Ectodermal cell (in vitro differentiated cells): ENCODE measurements at regions not wholly inside any gene's neighbourhood (a gene's known extent, or its start where the extent isn't known, plus 50 kb on each side); places are given as distances from the start of the nearest gene placed in this dataset.
"Not testable (repeated sequence)": the region's sequence is repeated elsewhere in the genome, so short reads cannot be mapped to it uniquely, and the experiment has no call there.

Source experiments
- H3K27ac ChIP-seq: 2 replicates; pipeline ENCODE4 v1.7.0; 2013; ENCODE audit warnings: mild to moderate bottlenecking, low read depth, low read length; ENCODE audit not compliant: insufficient read depth, poor library complexity, severe bottlenecking
- H3K27me3 ChIP-seq: 2 replicates; pipeline ENCODE4 v1.7.0; 2013; ENCODE audit warnings: mild to moderate bottlenecking, low read length; ENCODE audit not compliant: insufficient read depth, control insufficient read depth, poor library complexity, severe bottlenecking
- H3K36me3 ChIP-seq: one replicate; pipeline ENCODE4 v1.7.0; 2013; ENCODE audit warnings: low read length; ENCODE audit not compliant: control insufficient read depth, insufficient read depth
- H3K4me1 ChIP-seq: one replicate; pipeline ENCODE4 v1.7.0; 2013; ENCODE audit warnings: low read length; ENCODE audit not compliant: control insufficient read depth, insufficient read depth
- H3K4me3 ChIP-seq: 2 replicates; pipeline ENCODE4 v1.7.0; 2013; ENCODE audit warnings: low read depth, low read length, control low read depth; ENCODE audit not compliant: insufficient read depth
- H3K9me3 ChIP-seq: 2 replicates; pipeline ENCODE4 v1.7.0; 2013; ENCODE audit warnings: mild to moderate bottlenecking, low read length, moderate library complexity; ENCODE audit not compliant: control insufficient read depth
- WGBS, 2 experiments: methylation state at CpG; one replicate each; pipeline ENCODE4 v1.1.7; 2013; ENCODE audit warnings: missing lambda C conversion rate in 2 of 2; 5-methylcytosine and 5-hydroxymethylcytosine counted together

DNA sequence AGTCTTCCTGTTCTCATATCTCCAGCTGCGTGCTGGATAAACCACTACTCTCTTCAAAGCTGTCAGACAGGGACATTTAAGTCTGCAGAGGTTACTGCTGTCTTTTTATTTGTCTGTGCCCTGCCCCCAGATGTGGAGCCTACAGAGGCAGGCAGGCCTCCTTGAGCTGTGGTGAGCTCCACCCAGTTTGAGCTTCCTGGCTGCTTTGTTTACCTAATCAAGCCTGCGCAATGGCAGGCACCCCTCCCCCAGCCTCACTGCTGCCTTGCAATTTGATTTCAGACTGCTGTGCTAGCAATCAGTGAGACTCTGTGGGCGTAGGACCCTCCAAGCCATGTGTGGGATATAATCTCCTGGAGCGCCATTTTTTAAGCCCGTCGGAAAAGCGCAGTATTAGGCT is 331.8 kb upstream of the PRR16 start:
- WGBS, 2 experiments = 89 to 93% methylated on average over 7 of the region's 7 CpGs
- not testable (repeated sequence) for H3K9me3 ChIP-seq, H3K4me3 ChIP-seq, H3K4me1 ChIP-seq, H3K27ac ChIP-seq, H3K36me3 ChIP-seq, H3K27me3 ChIP-seq

DNA sequence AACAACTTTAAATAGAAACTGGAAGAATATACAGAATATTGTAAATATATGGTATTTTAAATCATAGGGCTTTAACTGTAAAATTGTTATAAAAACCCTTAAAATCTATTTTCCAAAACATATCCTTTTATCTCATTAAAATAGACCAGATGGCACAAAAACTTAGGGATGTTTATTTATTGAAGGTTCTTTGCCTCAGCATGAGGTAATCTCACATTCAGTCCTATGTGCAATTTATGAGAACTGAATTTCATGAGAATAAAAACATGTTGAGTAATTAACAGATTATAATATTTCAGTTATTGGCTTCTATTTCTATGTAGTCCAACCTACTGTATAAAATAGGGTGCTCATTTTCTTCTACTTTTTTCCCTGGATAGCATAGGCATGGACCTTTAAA is 329.2 kb upstream of the PRR16 start:
- H3K27ac ChIP-seq = no peak overlapping the region
- no peaks in the 10 kb centered on the region for H3K36me3 ChIP-seq
- H3K4me1 ChIP-seq = no peaks in the 10 kb centered on the region
- H3K27me3 ChIP-seq = no peaks in the 10 kb centered on the region
- no peaks in the 10 kb centered on the region for H3K9me3 ChIP-seq
- H3K4me3 ChIP-seq = no peak overlapping the region

GRCh38 chr5:120137582-120137981 is 326.5 kb upstream of the PRR16 start:
- Histone ChIP-seq H3K36me3 (no peaks in the 10 kb centered on the region), H3K4me1 (no peaks in the 10 kb centered on the region), H3K27ac (no peak overlapping the region), H3K9me3 (no peaks in the 10 kb centered on the region), H3K27me3 (no peaks in the 10 kb centered on the region), H3K4me3 (no peak overlapping the region)
- 89 to 91% methylated on average over 2 of the region's 2 CpGs for WGBS, 2 experiments

GRCh38 chr5:120139039-120139438 is 325.1 kb upstream of the PRR16 start:
- Histone ChIP-seq H3K27me3 (no peaks in the 10 kb centered on the region), H3K27ac (no peak overlapping the region), H3K9me3 (no peaks in the 10 kb centered on the region), H3K4me3 (no peak overlapping the region), H3K4me1 (no peaks in the 10 kb centered on the region), H3K36me3 (no peaks in the 10 kb centered on the region)
- 89 to 100% methylated on average over 1 of the region's 2 CpGs for WGBS, 2 experiments

DNA sequence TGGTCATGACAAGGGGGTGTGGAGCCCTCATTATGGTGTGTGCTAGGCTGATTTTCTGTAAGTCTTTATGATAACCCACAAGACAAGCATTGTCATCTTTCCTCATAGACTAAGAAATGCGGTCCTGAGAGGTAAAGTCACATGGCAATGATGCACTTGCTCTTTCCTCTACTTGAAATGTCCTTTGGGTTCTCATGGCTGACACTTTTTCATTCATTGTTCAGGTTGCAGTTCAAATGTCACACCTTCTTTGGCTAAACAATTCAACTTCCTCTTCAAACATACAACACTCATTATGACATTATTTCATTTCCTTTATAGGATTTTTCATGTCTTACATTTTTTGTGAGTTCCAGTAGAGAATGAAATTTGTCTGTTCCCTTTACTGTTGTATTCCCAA is 323.6 kb upstream of the PRR16 start:
- Histone ChIP-seq H3K36me3 (no peaks in the 10 kb centered on the region), H3K27ac (no peak overlapping the region), H3K27me3 (no peaks in the 10 kb centered on the region), H3K4me1 (no peaks in the 10 kb centered on the region), H3K9me3 (no peaks in the 10 kb centered on the region), H3K4me3 (no peak overlapping the region)
- 86 to 97% methylated on average over 1 of the region's 1 CpG for WGBS, 2 experiments

DNA sequence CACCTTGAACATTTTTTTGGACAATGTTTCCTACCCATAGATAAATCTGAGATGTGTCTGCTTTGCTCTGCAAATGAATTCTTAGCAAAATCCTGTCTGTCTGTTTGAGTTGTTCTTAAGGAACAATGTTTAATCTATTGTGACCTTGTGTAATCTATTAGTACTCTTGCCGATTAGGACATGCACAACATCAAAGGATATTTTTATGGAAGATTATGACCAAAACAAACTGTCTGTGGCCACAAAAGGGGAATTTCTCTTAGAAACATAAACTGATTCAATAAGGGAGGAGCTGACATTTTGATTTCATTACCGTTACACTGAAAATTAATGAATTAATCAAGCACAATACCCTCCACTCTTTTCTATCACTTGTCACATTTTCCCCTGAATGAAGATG is 323.0 kb upstream of the PRR16 start:
- H3K27ac ChIP-seq = no peak overlapping the region
- no peaks in the 10 kb centered on the region for H3K27me3 ChIP-seq
- no peaks in the 10 kb centered on the region for H3K36me3 ChIP-seq
- 89 to 93% methylated on average over 2 of the region's 2 CpGs for WGBS, 2 experiments
- H3K4me1 ChIP-seq = no peaks in the 10 kb centered on the region
- no peaks in the 10 kb centered on the region for H3K9me3 ChIP-seq
- no peak overlapping the region for H3K4me3 ChIP-seq

- no peaks in the 10 kb centered on the region for H3K9me3 ChIP-seq
- H3K27ac ChIP-seq = no peak overlapping the region
- no peaks in the 10 kb centered on the region for H3K27me3 ChIP-seq
- no peaks in the 10 kb centered on the region for H3K36me3 ChIP-seq
- WGBS, 2 experiments = no CpG with 5 or more reads among the region's 1 CpG
- H3K4me1 ChIP-seq = no peaks in the 10 kb centered on the region
- H3K4me3 ChIP-seq = no peak overlapping the region
Measured at GRCh38 chr5:120146787-120147186, 317.3 kb upstream of the PRR16 start.

- not testable (repeated sequence) for H3K4me3 ChIP-seq, H3K36me3 ChIP-seq, H3K27ac ChIP-seq, H3K4me1 ChIP-seq, H3K27me3 ChIP-seq, H3K9me3 ChIP-seq
- WGBS, 2 experiments = 98% methylated on average over 21 of the region's 23 CpGs
Measured at GRCh38 chr5:120147911-120148310, 316.2 kb upstream of the PRR16 start.

DNA sequence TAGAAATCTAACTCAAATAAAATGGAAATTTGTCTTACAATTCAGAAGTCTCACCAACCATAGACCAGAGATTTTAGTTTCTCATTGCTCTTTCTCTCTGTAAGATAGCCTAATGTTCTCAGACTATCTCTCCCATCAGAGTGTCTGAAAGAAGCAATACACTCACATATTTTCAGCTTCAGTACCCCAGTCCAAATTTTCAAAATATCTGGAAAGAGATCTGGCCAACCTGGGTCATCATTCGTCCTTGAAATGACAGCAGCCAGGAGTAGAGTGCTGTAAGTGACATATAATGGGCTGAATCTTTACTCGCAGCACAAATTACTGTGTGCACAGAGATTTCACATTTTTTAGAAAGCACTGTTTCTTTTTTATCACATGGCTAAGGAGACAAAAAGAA is 313.3 kb upstream of the PRR16 start:
- Histone ChIP-seq H3K27ac (no peak overlapping the region), H3K36me3 (no peaks in the 10 kb centered on the region), H3K4me3 (no peak overlapping the region), H3K27me3 (no peaks in the 10 kb centered on the region), H3K4me1 (no peaks in the 10 kb centered on the region), H3K9me3 (no peaks in the 10 kb centered on the region)
- WGBS, 2 experiments = 80 to 100% methylated on average over 2 of the region's 2 CpGs

GRCh38 chr5:120151181-120151580 is 312.9 kb upstream of the PRR16 start:
- Histone ChIP-seq H3K36me3 (no peaks in the 10 kb centered on the region), H3K27me3 (no peaks in the 10 kb centered on the region), H3K9me3 (no peaks in the 10 kb centered on the region), H3K4me1 (no peaks in the 10 kb centered on the region), H3K27ac (no peak overlapping the region), H3K4me3 (no peak overlapping the region)
- 80 to 100% methylated on average over 1 of the region's 1 CpG for WGBS, 2 experiments

DNA sequence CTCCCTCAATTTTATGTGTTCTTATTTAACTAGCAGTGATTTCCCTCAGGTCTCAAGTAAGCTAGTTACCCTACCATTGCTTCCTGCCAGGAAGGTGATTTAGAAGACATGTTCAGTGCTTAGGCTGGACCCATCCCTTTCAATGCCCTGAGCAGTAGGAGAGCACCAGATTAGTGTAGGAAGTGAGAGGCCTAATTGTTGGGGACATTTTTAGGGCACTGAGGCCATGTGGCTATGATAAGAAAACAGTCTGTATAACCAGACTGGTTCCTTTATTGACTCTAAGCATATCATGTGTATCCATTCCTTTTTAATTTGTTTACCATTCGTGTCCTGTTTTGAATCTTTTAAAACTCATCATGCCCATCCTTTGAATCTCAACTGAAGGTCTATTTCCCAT is 312.3 kb upstream of the PRR16 start:
- no peaks in the 10 kb centered on the region for H3K4me1 ChIP-seq
- H3K36me3 ChIP-seq = no peaks in the 10 kb centered on the region
- H3K27ac ChIP-seq = no peak overlapping the region
- 90 to 97% methylated on average over 1 of the region's 1 CpG for WGBS, 2 experiments
- H3K27me3 ChIP-seq = no peaks in the 10 kb centered on the region
- H3K9me3 ChIP-seq = no peaks in the 10 kb centered on the region
- no peak overlapping the region for H3K4me3 ChIP-seq
